CD4-positive, alpha-beta T cell treated with Interferon gamma for 1 hour (primary cell): ENCODE measurements at regions not wholly inside any gene's neighbourhood (a gene's known extent, or its start where the extent isn't known, plus 50 kb on each side); places are given as distances from the start of the nearest gene placed in this dataset.

Experiments used
- DNase-seq: peaks from one replicate; pipeline ENCODE4 v3.0.0-alpha.2; 2020

- no peak for DNase-seq
These were observed 129.3 kb upstream of the CCDC68 start for GRCh38 chr18:55088561-55088960.

GRCh38 chr18:55088000-55088401 is 128.7 kb upstream of the CCDC68 start:
- DNase-seq, result no peak

- no peak for DNase-seq
These were observed 127.6 kb upstream of the CCDC68 start for GRCh38 chr18:55086906-55087305.

- DNase-seq, result no peak
These were observed 126.5 kb upstream of the CCDC68 start for GRCh38 chr18:55085557-55086285.

- no peak for DNase-seq
These were observed 125.3 kb upstream of the CCDC68 start for GRCh38 chr18:55084550-55084949.

- DNase-seq, result no peak
These were observed 124.2 kb upstream of the CCDC68 start for GRCh38 chr18:55083461-55083860.

GRCh38 chr18:55079481-55080355 is 120.5 kb upstream of the CCDC68 start:
- DNase-seq, result no peak

- DNase-seq, result no peak
These were observed 119.8 kb upstream of the CCDC68 start for GRCh38 chr18:55079067-55079466.

GRCh38 chr18:55078303-55078932 is 119.2 kb upstream of the CCDC68 start:
- DNase-seq, result no peak

GRCh38 chr18:55076643-55077218 is 117.5 kb upstream of the CCDC68 start:
- no peak for DNase-seq

- DNase-seq, result no peak
These were observed 114.6 kb upstream of the CCDC68 start for GRCh38 chr18:55073834-55074233.

- DNase-seq, result no peak
These were observed 113.9 kb upstream of the CCDC68 start for GRCh38 chr18:55073116-55073515.

- no peak for DNase-seq
These were observed 113.4 kb upstream of the CCDC68 start for GRCh38 chr18:55072698-55073097.

- no peak for DNase-seq
These were observed 112.9 kb upstream of the CCDC68 start for GRCh38 chr18:55072181-55072580.

GRCh38 chr18:55069497-55069896 is 110.2 kb upstream of the CCDC68 start:
- peak; percentile 7 for DNase-seq

- DNase-seq, result no peak
These were observed 105.5 kb upstream of the CCDC68 start for GRCh38 chr18:55064760-55065159.

GRCh38 chr18:55064073-55064472 is 104.8 kb upstream of the CCDC68 start:
- no peak for DNase-seq

GRCh38 chr18:55054021-55054990 is 95.0 kb upstream of the CCDC68 start:
- DNase-seq, result no peak

GRCh38 chr18:55048892-55049291 is 89.6 kb upstream of the CCDC68 start:
- no peak for DNase-seq

GRCh38 chr18:55047546-55047945 is 88.3 kb upstream of the CCDC68 start:
- no peak for DNase-seq

- no peak for DNase-seq
These were observed 82.1 kb upstream of the CCDC68 start for GRCh38 chr18:55041366-55041765.

- no peak for DNase-seq
These were observed 78.9 kb upstream of the CCDC68 start for GRCh38 chr18:55038162-55038561.
